ENCODE measurements at regions not wholly inside any gene's neighbourhood (a gene's known extent, or its start where the extent isn't known, plus 50 kb on each side); places are given as distances from the start of the nearest gene placed in this dataset.
A peak's percentile ranks its signal among the peaks of the same experiment; 100 is the strongest.

DNA sequence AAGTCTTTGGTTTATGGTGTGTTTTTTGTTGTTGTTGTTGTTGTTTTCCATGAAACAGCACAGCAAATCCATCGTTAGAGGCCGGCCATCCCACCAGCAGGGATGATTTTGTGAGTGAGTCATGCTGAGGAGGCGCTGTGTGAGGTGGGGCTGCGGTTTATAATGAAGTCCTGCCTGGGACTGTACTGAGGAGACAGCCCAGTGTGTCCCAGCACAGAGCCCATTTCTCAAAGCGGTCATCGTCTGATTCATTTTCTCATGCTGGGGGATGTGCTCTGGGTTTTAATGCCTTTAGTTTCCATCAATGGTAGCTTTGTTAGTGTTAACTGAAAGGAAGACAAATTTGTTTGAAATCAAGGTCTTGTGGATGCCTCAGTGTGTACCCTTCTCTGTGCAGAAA lies 129.3 kb upstream of the SERP2 start:
- Histone ChIP-seq H3K27me3 (no peaks in the 10 kb centered on the region), H3K4me3 (no peak overlapping the region), H3K27ac (no peak overlapping the region), H3K9me3 (no peaks in the 10 kb centered on the region), H3K4me1 (peaks cover 0 to 1% (median 0%) of the 10 kb centered on the region in 4 donors), H3K36me3 (no peaks in the 10 kb centered on the region)
- DNase-seq = no peak
- TF ChIP-seq, protein P1, sequence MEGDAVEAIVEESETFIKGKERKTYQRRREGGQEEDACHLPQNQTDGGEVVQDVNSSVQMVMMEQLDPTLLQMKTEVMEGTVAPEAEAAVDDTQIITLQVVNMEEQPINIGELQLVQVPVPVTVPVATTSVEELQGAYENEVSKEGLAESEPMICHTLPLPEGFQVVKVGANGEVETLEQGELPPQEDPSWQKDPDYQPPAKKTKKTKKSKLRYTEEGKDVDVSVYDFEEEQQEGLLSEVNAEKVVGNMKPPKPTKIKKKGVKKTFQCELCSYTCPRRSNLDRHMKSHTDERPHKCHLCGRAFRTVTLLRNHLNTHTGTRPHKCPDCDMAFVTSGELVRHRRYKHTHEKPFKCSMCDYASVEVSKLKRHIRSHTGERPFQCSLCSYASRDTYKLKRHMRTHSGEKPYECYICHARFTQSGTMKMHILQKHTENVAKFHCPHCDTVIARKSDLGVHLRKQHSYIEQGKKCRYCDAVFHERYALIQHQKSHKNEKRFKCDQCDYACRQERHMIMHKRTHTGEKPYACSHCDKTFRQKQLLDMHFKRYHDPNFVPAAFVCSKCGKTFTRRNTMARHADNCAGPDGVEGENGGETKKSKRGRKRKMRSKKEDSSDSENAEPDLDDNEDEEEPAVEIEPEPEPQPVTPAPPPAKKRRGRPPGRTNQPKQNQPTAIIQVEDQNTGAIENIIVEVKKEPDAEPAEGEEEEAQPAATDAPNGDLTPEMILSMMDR (IDR thresholded peaks at IDR 0.05) = no peak
- TF ChIP-seq POLR2A (IDR thresholded peaks at IDR 0.05) = no peak

DNA sequence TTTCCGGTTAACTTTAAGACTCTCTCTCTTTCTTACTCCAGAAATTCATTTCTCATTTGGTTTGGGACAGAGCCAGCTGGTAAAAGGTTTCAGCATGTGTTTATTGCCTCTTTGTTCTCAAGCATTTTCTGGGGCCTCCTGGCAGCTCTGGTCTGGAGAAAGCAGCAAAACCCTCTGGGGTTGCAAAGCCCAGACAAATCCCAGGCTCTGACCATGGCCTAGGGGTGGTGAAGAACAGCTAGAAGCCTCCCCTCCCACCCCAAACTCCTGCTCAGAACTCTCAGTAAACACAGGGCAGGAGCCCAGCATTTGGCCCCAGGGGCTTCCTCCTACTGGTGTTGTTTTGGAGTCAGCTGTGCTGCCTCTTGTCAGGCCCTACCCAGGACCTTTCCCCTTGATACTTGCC lies 124.2 kb upstream of the SERP2 start:
- no peak overlapping the region for H3K4me3 ChIP-seq
- H3K9me3 ChIP-seq = no peaks in the 10 kb centered on the region
- no peaks in the 10 kb centered on the region for H3K27me3 ChIP-seq
- H3K4me1 ChIP-seq = peaks cover 0 to 9% (median 0%) of the 10 kb centered on the region in 4 donors
- TF ChIP-seq POLR2A (IDR thresholded peaks at IDR 0.05) = no peak
- TF ChIP-seq, protein P1 (IDR thresholded peaks at IDR 0.05) = no peak
- H3K27ac ChIP-seq = peak overlapping the region in 2 of 4 donors; percentile 24 to 55
- no peak for DNase-seq
- no peaks in the 10 kb centered on the region for H3K36me3 ChIP-seq

DNA sequence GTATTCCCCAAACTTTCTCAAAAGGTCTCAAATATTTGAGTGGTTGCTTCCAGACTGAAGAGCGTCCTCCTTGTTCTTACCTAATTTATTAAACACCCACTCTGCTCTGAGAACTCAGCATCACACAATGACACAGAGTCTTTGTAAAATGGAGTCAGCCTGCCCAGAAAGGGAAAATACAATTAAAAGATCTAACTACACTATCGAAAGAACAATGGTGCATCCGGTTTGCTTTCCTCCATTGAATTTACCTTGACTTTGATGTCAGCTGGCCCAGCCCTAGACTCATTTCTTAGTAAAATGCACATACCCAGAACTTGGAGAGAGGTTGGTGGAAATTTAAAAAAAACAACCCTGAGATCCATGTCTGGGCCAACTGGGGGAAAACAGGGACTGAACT lies 120.7 kb upstream of the SERP2 start:
- DNase-seq = no peak
- Histone ChIP-seq H3K4me3 (no peak overlapping the region), H3K36me3 (no peaks in the 10 kb centered on the region), H3K27ac (no peak overlapping the region), H3K9me3 (no peaks in the 10 kb centered on the region), H3K27me3 (no peaks in the 10 kb centered on the region), H3K4me1 (peaks cover 0 to 9% (median 0%) of the 10 kb centered on the region in 4 donors)
- TF ChIP-seq POLR2A (IDR thresholded peaks at IDR 0.05) = no peak
- TF ChIP-seq, protein P1 (IDR thresholded peaks at IDR 0.05) = no peak

GRCh38 chr13:44255771-44256364 lies 117.8 kb upstream of the SERP2 start:
- TF ChIP-seq, protein P1 (IDR thresholded peaks at IDR 0.05) = no peak
- TF ChIP-seq POLR2A (IDR thresholded peaks at IDR 0.05) = no peak
- H3K4me1 ChIP-seq = peaks cover 0 to 10% (median 0%) of the 10 kb centered on the region in 4 donors
- no peak for DNase-seq
- no peaks in the 10 kb centered on the region for H3K36me3 ChIP-seq
- no peaks in the 10 kb centered on the region for H3K27me3 ChIP-seq
- H3K4me3 ChIP-seq = no peak overlapping the region
- no peaks in the 10 kb centered on the region for H3K9me3 ChIP-seq
- no peak overlapping the region for H3K27ac ChIP-seq

DNA sequence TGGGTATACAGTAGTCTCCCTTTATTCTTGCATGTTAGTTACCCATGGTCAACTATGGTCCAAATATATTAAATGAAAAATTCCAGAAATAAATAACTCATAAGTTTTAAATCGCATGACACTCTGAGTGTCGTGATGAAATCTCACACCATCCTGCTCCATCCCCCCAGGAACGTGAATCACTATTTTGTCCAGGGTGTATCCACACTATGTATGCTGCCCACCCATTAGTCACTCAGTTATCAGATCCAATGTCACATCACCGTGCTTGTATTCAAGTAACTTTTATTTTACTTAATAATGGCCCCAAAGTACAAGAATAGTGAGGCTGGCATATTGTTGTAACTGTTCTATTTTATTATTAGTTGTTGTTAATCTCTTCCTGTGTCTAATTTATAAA lies 115.8 kb upstream of the SERP2 start:
- TF ChIP-seq, protein P1 (IDR thresholded peaks at IDR 0.05) = no peak
- no peak for TF ChIP-seq POLR2A (IDR thresholded peaks at IDR 0.05)
- peaks cover 0 to 10% (median 0%) of the 10 kb centered on the region in 4 donors for H3K4me1 ChIP-seq
- no peaks in the 10 kb centered on the region for H3K36me3 ChIP-seq
- H3K9me3 ChIP-seq = no peaks in the 10 kb centered on the region
- no peak overlapping the region for H3K4me3 ChIP-seq
- DNase-seq = no peak
- H3K27ac ChIP-seq = no peak overlapping the region
- no peaks in the 10 kb centered on the region for H3K27me3 ChIP-seq
